Panc1 (cell line): ENCODE measurements at regions not wholly inside any gene's neighbourhood (a gene's known extent, or its start where the extent isn't known, plus 50 kb on each side); places are given as distances from the start of the nearest gene placed in this dataset.

ENCODE experiments used
- ATAC-seq: fragments of 200-7000 bp; cut with Tn5 transposase; 2 replicates; pipeline ENCODE4 v1.9.1; 2020; ENCODE audit warnings: mild to moderate bottlenecking, moderate library complexity
- BruUV-seq: library from RNA; stranded (reverse); fragments of 400-500 nt; replicated peaks from 2 replicates; lab custom pipeline; 2021; lab: Mats Ljungman, UMichigan
- CTCF ChIA-PET: fragments of 300-600 bp; sonication (Branson Sonifier 250); formaldehyde crosslinking; loops from one replicate; lab custom pipeline; 2022; ENCODE audit warnings: antibody characterized with exemption; lab: Charles Lee
- POLR2A ChIA-PET: fragments of 300-600 bp; sonication (Branson Sonifier 250); formaldehyde crosslinking; loops from one replicate; lab custom pipeline; 2022; ENCODE audit warnings: antibody characterized with exemption; lab: Charles Lee
- DNase-seq: peaks from one replicate; pipeline ENCODE4 v3.0.0-alpha.2; 2010; ENCODE audit warnings: low read depth, low spot score
- H3K27ac ChIP-seq: 2 replicates; pipeline ENCODE4 v1.5.1; 2011; ENCODE audit warnings: mild to moderate bottlenecking, low read length, inconsistent platforms
- H3K27me3 ChIP-seq: fragments of 200-500 bp; sonication (Bioruptor generic); 2 replicates; pipeline ENCODE4 v1.6.0; 2014; ENCODE audit warnings: low read length, inconsistent platforms; ENCODE audit not compliant: control insufficient read depth, insufficient read depth
- H3K36me3 ChIP-seq: fragments of 200-500 bp; sonication (Bioruptor generic); 2 replicates; pipeline ENCODE4 v1.5.1; 2014; ENCODE audit warnings: inconsistent platforms, mild to moderate bottlenecking, low read length, moderate library complexity; ENCODE audit not compliant: control insufficient read depth, insufficient read depth
- H3K4me1 ChIP-seq: 2 replicates; pipeline ENCODE4 v1.5.1; 2011; ENCODE audit warnings: inconsistent platforms, mild to moderate bottlenecking, low read length, moderate library complexity; ENCODE audit not compliant: control insufficient read depth, insufficient read depth
- H3K4me3 ChIP-seq, 2 experiments: 2 replicates each; pipeline ENCODE4 v1.5.1; 2011 to 2012; ENCODE audit warnings: low read depth in 2 of 2, low read length in 2 of 2, mild to moderate bottlenecking in 2 of 2, inconsistent platforms in 1 of 2, moderate library complexity in 1 of 2
- H3K9me3 ChIP-seq: fragments of 200-500 bp; sonication (Bioruptor generic); 2 replicates; pipeline ENCODE4 v1.5.1; 2014; ENCODE audit warnings: low read depth, mild to moderate bottlenecking, inconsistent platforms, low read length, moderate library complexity; ENCODE audit not compliant: control insufficient read depth, insufficient read depth
- POLR2AphosphoS5 ChIP-seq: IDR thresholded peaks from 2 replicates; pipeline ENCODE4 v1.6.1; 2012; ENCODE audit warnings: mild to moderate bottlenecking, low read depth, low read length, moderate library complexity
- SIN3A ChIP-seq: IDR thresholded peaks from 2 replicates; pipeline ENCODE4 v1.6.1; 2012; ENCODE audit warnings: low read depth, mild to moderate bottlenecking, low read length, moderate library complexity, borderline replicate concordance; ENCODE audit not compliant: insufficient read depth
- TCF7L2 ChIP-seq: IDR thresholded peaks from 2 replicates; pipeline ENCODE4 v1.6.1; 2011; ENCODE audit warnings: mild to moderate bottlenecking, low read depth, low read length, inconsistent platforms
- in situ Hi-C: cut with HindIII; loops from 2 replicates; pipeline ENCODE4 v1.10.0; 2016; ENCODE audit warnings: low sequenced_read_pairs, low pct_unique_long_range_greater_than_20kb
- intact Hi-C: fragments of 100-400 bp; cut with micrococcal nuclease; formaldehyde crosslinking; loops from one replicate; pipeline ENCODE4 v1.10.0; 2022; ENCODE audit not compliant: unreplicated experiment
- TF ChIP-seq, protein P1 (sequence below), 2 experiments: IDR thresholded peaks; 2 replicates each; pipeline ENCODE4 v1.6.1; 2011 to 2012; ENCODE audit warnings: low read depth in 2 of 2, control low read depth in 1 of 2, low read length in 1 of 2, mild to moderate bottlenecking in 1 of 2, moderate library complexity in 1 of 2; ENCODE audit not compliant: insufficient read depth in 1 of 2
- TF ChIP-seq, protein P2 (sequence below): fragments of 450-650 bp; IDR thresholded peaks from 2 replicates; pipeline ENCODE4 v1.5.1; 2017; ENCODE audit warnings: mild to moderate bottlenecking

DNA sequence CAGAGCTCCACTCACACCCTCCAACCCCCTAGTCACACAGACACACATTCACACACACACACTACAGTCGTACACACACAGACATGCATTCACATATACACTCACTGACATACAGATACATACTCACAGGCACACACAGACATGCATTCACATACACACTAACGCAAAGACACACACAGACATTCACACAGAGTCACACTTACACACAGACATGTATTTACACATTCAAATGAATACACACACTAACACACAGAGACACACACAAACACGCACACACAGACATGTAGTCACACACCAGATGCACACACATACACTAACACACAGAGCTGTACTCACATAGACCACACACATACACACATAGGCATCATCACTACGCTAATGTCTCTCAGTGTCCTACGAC lies 58.0 kb upstream of the MYL10 start:
- CTCF ChIA-PET = no interaction called here
- ATAC-seq = no peak
- H3K4me3 ChIP-seq = no peak overlapping the region
- H3K4me1 ChIP-seq = 0 out of 2 replicates have a peak, but pooled peaks cover 3% of the 10 kb centered on the region
- no peak for DNase-seq
- H3K36me3 ChIP-seq = no peaks in the 10 kb centered on the region
- no peaks in the 10 kb centered on the region for H3K27me3 ChIP-seq
- H3K27ac ChIP-seq = no peak overlapping the region
- intact Hi-C loops = loop anchor here (10.0 kb wide), 1 partner anchor 82 kb away; no protein-coding TSS in a partner anchor
- in situ Hi-C loops = no loop called here
- POLR2A ChIA-PET = no interaction called here
- BruUV-seq = no TSS peak
- TF ChIP-seq, protein P1, sequence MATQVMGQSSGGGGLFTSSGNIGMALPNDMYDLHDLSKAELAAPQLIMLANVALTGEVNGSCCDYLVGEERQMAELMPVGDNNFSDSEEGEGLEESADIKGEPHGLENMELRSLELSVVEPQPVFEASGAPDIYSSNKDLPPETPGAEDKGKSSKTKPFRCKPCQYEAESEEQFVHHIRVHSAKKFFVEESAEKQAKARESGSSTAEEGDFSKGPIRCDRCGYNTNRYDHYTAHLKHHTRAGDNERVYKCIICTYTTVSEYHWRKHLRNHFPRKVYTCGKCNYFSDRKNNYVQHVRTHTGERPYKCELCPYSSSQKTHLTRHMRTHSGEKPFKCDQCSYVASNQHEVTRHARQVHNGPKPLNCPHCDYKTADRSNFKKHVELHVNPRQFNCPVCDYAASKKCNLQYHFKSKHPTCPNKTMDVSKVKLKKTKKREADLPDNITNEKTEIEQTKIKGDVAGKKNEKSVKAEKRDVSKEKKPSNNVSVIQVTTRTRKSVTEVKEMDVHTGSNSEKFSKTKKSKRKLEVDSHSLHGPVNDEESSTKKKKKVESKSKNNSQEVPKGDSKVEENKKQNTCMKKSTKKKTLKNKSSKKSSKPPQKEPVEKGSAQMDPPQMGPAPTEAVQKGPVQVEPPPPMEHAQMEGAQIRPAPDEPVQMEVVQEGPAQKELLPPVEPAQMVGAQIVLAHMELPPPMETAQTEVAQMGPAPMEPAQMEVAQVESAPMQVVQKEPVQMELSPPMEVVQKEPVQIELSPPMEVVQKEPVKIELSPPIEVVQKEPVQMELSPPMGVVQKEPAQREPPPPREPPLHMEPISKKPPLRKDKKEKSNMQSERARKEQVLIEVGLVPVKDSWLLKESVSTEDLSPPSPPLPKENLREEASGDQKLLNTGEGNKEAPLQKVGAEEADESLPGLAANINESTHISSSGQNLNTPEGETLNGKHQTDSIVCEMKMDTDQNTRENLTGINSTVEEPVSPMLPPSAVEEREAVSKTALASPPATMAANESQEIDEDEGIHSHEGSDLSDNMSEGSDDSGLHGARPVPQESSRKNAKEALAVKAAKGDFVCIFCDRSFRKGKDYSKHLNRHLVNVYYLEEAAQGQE (IDR thresholded peaks at IDR 0.05; ENCODE audit: insufficient read depth in 1 of 2, low read depth in 2 of 2, low read length in 1 of 2) = no peak
- TF ChIP-seq, protein P2, sequence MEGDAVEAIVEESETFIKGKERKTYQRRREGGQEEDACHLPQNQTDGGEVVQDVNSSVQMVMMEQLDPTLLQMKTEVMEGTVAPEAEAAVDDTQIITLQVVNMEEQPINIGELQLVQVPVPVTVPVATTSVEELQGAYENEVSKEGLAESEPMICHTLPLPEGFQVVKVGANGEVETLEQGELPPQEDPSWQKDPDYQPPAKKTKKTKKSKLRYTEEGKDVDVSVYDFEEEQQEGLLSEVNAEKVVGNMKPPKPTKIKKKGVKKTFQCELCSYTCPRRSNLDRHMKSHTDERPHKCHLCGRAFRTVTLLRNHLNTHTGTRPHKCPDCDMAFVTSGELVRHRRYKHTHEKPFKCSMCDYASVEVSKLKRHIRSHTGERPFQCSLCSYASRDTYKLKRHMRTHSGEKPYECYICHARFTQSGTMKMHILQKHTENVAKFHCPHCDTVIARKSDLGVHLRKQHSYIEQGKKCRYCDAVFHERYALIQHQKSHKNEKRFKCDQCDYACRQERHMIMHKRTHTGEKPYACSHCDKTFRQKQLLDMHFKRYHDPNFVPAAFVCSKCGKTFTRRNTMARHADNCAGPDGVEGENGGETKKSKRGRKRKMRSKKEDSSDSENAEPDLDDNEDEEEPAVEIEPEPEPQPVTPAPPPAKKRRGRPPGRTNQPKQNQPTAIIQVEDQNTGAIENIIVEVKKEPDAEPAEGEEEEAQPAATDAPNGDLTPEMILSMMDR = no peak
- TF ChIP-seq POLR2AphosphoS5 (no peak), SIN3A (no peak), TCF7L2 (no peak)
- no peaks in the 10 kb centered on the region for H3K9me3 ChIP-seq

DNA sequence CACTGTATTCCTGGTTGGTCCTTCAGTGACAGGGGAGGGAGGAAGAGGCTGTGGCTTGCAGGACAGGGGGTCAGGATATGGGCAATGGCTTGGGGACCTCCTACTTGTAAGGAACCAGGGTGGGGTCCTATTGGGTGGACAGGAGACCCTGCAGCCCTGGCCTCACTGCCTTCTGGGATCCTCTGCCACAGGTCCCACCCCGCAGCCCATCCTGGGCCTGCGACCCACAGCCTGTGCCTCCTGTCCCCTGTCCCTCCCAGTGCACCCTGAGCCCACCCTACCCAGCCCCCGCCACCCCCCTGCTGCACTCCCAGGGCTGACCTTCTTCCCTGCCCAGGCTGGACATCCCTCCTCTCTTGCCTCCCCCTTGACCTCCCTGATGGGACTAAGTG lies 58.7 kb upstream of the MYL10 start:
- DNase-seq = no peak
- H3K27ac ChIP-seq = peak overlapping the region; percentile 69; the same call in 1 of the 2 replicates
- POLR2A ChIA-PET = no interaction called here
- CTCF ChIA-PET = no interaction called here
- no TSS peak for BruUV-seq
- intact Hi-C loops (loop anchor here (1.0 to 10.0 kb wide), 2 partner anchors 83 to 127 kb away; no protein-coding TSS in a partner anchor), in situ Hi-C loops (no loop called here)
- TF ChIP-seq SIN3A (no peak), POLR2AphosphoS5 (no peak), TCF7L2 (no peak)
- TF ChIP-seq, protein P2 = no peak
- TF ChIP-seq, protein P1 (IDR thresholded peaks at IDR 0.05; ENCODE audit: insufficient read depth in 1 of 2, low read depth in 2 of 2, low read length in 1 of 2) = no peak
- H3K27me3 ChIP-seq = no peaks in the 10 kb centered on the region
- no peaks in the 10 kb centered on the region for H3K36me3 ChIP-seq
- no peaks in the 10 kb centered on the region for H3K9me3 ChIP-seq
- peaks cover 7% of the 10 kb centered on the region; the same call in 1 of the 2 replicates for H3K4me1 ChIP-seq
- ATAC-seq = no peak
- peak overlapping the region in 1 of 2 experiments; percentile 49; a peak in 2 of 4 replicates for H3K4me3 ChIP-seq
